ENCODE measurements at regions not wholly inside any gene's neighbourhood (a gene's known extent, or its start where the extent isn't known, plus 50 kb on each side); places are given as distances from the start of the nearest gene placed in this dataset.
"Not testable (repeated sequence)": the region's sequence is repeated elsewhere in the genome, so short reads cannot be mapped to it uniquely, and the experiment has no call there.

- FAIRE-seq (no peak), DNase-seq (ENCODE audit: low read depth) (no peak)
- Histone ChIP-seq H3K4me3 (ENCODE audit: low read depth, low read length) (no peak overlapping the region), H3K27me3 (ENCODE audit: control insufficient read depth, insufficient read depth, low read length) (no peaks in the 10 kb centered on the region), H3K36me3 (ENCODE audit: control insufficient read depth, insufficient read depth, low read length) (no peaks in the 10 kb centered on the region)
- TF ChIP-seq CTCF (IDR thresholded peaks at IDR 0.05; ENCODE audit: insufficient read depth, low read length, severe bottlenecking): no peak
Measured at GRCh38 chr15:91649831-91650321, 203.6 kb upstream of the SLCO3A1 start.

GRCh38 chr15:91651251-91651650, 202.3 kb upstream of the SLCO3A1 start:
- FAIRE-seq (no peak), DNase-seq (ENCODE audit: low read depth) (no peak)
- TF ChIP-seq CTCF (IDR thresholded peaks at IDR 0.05; ENCODE audit: insufficient read depth, low read length, severe bottlenecking): no peak
- Histone ChIP-seq H3K36me3 (ENCODE audit: control insufficient read depth, insufficient read depth, low read length) (no peaks in the 10 kb centered on the region), H3K4me3 (ENCODE audit: low read depth, low read length) (no peak overlapping the region), H3K27me3 (ENCODE audit: control insufficient read depth, insufficient read depth, low read length) (no peaks in the 10 kb centered on the region)

GRCh38 chr15:91652610-91653207, 200.8 kb upstream of the SLCO3A1 start:
- no peak overlapping the region for H3K4me3 ChIP-seq (ENCODE audit: low read depth, low read length)
- no peak for TF ChIP-seq CTCF (IDR thresholded peaks at IDR 0.05; ENCODE audit: insufficient read depth, low read length, severe bottlenecking)
- no peaks in the 10 kb centered on the region for H3K27me3 ChIP-seq (ENCODE audit: control insufficient read depth, insufficient read depth, low read length)
- H3K36me3 ChIP-seq (ENCODE audit: control insufficient read depth, insufficient read depth, low read length): no peaks in the 10 kb centered on the region
- peak; percentile 55 for FAIRE-seq
- no peak for DNase-seq (ENCODE audit: low read depth)

- FAIRE-seq; H3K27me3 ChIP-seq (ENCODE audit: control insufficient read depth, insufficient read depth, low read length); H3K4me3 ChIP-seq (ENCODE audit: low read depth, low read length); DNase-seq (ENCODE audit: low read depth); H3K36me3 ChIP-seq (ENCODE audit: control insufficient read depth, insufficient read depth, low read length): not testable (repeated sequence)
Measured at GRCh38 chr15:91655563-91656290, 197.8 kb upstream of the SLCO3A1 start.

GRCh38 chr15:91660174-91660649, 193.3 kb upstream of the SLCO3A1 start:
- Histone ChIP-seq H3K36me3 (ENCODE audit: control insufficient read depth, insufficient read depth, low read length) (no peaks in the 10 kb centered on the region), H3K4me3 (ENCODE audit: low read depth, low read length) (no peak overlapping the region), H3K27me3 (ENCODE audit: control insufficient read depth, insufficient read depth, low read length) (no peaks in the 10 kb centered on the region)
- no peak for FAIRE-seq
- DNase-seq (ENCODE audit: low read depth): no peak
- no peak for TF ChIP-seq CTCF (IDR thresholded peaks at IDR 0.05; ENCODE audit: insufficient read depth, low read length, severe bottlenecking)

- no peak for FAIRE-seq
- TF ChIP-seq CTCF (IDR thresholded peaks at IDR 0.05; ENCODE audit: insufficient read depth, low read length, severe bottlenecking): no peak
Measured at GRCh38 chr15:91664224-91664836, 189.2 kb upstream of the SLCO3A1 start.

More at GRCh38 chr15:91664224-91664836, 189.2 kb upstream of the SLCO3A1 start:
- Histone ChIP-seq H3K36me3 (ENCODE audit: control insufficient read depth, insufficient read depth, low read length) (no peaks in the 10 kb centered on the region), H3K27me3 (ENCODE audit: control insufficient read depth, insufficient read depth, low read length) (no peaks in the 10 kb centered on the region), H3K4me3 (ENCODE audit: low read depth, low read length) (no peak overlapping the region)
- DNase-seq (ENCODE audit: low read depth): no peak
